Neural progenitor cell (in vitro differentiated cells): ENCODE measurements at regions not wholly inside any gene's neighbourhood (a gene's known extent, or its start where the extent isn't known, plus 50 kb on each side); places are given as distances from the start of the nearest gene placed in this dataset.

Source experiments
- EZH2 ChIP-seq: fragments of 200-600 bp; sonication (generic); IDR thresholded peaks from 2 replicates; pipeline ENCODE4 v1.6.1; 2017; ENCODE audit warnings: antibody characterized with exemption, mild to moderate bottlenecking, moderate library complexity
- EZH2phosphoT487 ChIP-seq: fragments of 200-600 bp; sonication (generic); IDR thresholded peaks from 2 replicates; pipeline ENCODE4 v1.6.1; 2017; ENCODE audit warnings: antibody characterized with exemption
- TF ChIP-seq, protein P1 (sequence below): fragments of 200-600 bp; sonication (generic); IDR thresholded peaks from 2 replicates; pipeline ENCODE4 v1.5.1; 2017; ENCODE audit warnings: antibody characterized with exemption, mild to moderate bottlenecking

DNA sequence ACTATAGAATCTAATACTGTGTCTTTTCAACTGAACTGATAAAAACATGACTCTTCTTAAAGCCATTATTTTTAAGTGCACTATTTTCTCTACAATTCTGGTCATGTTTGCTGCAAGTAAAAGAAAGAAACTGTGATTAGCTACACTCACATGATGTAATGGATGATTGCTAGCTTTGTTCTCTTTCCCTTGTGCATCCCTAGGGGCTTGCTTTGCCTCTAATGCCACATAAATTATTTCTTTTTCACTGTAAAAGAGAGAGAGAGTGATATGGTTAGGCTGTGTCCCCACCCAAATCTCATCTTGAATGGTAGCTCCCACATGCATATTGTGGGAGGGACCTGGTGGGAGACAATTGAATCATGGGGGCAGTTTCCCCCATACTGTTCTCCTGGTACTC is 630.2 kb upstream of the NR3C2 start:
- TF ChIP-seq, protein P1, sequence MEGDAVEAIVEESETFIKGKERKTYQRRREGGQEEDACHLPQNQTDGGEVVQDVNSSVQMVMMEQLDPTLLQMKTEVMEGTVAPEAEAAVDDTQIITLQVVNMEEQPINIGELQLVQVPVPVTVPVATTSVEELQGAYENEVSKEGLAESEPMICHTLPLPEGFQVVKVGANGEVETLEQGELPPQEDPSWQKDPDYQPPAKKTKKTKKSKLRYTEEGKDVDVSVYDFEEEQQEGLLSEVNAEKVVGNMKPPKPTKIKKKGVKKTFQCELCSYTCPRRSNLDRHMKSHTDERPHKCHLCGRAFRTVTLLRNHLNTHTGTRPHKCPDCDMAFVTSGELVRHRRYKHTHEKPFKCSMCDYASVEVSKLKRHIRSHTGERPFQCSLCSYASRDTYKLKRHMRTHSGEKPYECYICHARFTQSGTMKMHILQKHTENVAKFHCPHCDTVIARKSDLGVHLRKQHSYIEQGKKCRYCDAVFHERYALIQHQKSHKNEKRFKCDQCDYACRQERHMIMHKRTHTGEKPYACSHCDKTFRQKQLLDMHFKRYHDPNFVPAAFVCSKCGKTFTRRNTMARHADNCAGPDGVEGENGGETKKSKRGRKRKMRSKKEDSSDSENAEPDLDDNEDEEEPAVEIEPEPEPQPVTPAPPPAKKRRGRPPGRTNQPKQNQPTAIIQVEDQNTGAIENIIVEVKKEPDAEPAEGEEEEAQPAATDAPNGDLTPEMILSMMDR, result no peak
- no peak for TF ChIP-seq EZH2
- TF ChIP-seq EZH2phosphoT487, result no peak
